Fibroblast of pulmonary artery (primary cell): ENCODE measurements at regions not wholly inside any gene's neighbourhood (a gene's known extent, or its start where the extent isn't known, plus 50 kb on each side); places are given as distances from the start of the nearest gene placed in this dataset.

ENCODE experiments used
- DNase-seq: peaks from one replicate; pipeline ENCODE4 v3.0.0-alpha.2; 2010; ENCODE audit warnings: low read depth
- H3K4me3 ChIP-seq: replicated peaks from 2 replicates; pipeline ENCODE4 v1.5.1; 2011; ENCODE audit warnings: low read depth, mild to moderate bottlenecking, control low read depth, low read length, moderate library complexity
- CTCF ChIP-seq: IDR thresholded peaks from 2 replicates; pipeline ENCODE4 v1.5.1; 2011; ENCODE audit warnings: mild to moderate bottlenecking, control low read depth, low read length, inconsistent platforms; ENCODE audit errors: missing control alignments

- no peak for DNase-seq
- no peak for TF ChIP-seq CTCF
- H3K4me3 ChIP-seq = no peak overlapping the region
These were observed 158.4 kb upstream of the PCBD1 start for GRCh38 chr10:71046747-71047146.

GRCh38 chr10:71048971-71049615 lies 160.7 kb upstream of the PCBD1 start:
- DNase-seq = no peak
- TF ChIP-seq CTCF = no peak
- no peak overlapping the region for H3K4me3 ChIP-seq

- no peak for DNase-seq
- no peak for TF ChIP-seq CTCF
- H3K4me3 ChIP-seq = no peak overlapping the region
These were observed 161.6 kb upstream of the PCBD1 start for GRCh38 chr10:71049994-71050393.

- DNase-seq = no peak
- no peak for TF ChIP-seq CTCF
- H3K4me3 ChIP-seq = no peak overlapping the region
These were observed 160.2 kb upstream of the UNC5B start for GRCh38 chr10:71052076-71052660.

- H3K4me3 ChIP-seq = no peak overlapping the region
- DNase-seq = no peak
- no peak for TF ChIP-seq CTCF
These were observed 159.7 kb upstream of the UNC5B start for GRCh38 chr10:71052708-71053107.

GRCh38 chr10:71053169-71053895 lies 159.0 kb upstream of the UNC5B start:
- DNase-seq = no peak
- no peak for TF ChIP-seq CTCF
- no peak overlapping the region for H3K4me3 ChIP-seq

GRCh38 chr10:71058308-71058707 lies 154.1 kb upstream of the UNC5B start:
- TF ChIP-seq CTCF = no peak
- no peak overlapping the region for H3K4me3 ChIP-seq
- DNase-seq = no peak
